ENCODE measurements at regions not wholly inside any gene's neighbourhood (a gene's known extent, or its start where the extent isn't known, plus 50 kb on each side); places are given as distances from the start of the nearest gene placed in this dataset.

DNA sequence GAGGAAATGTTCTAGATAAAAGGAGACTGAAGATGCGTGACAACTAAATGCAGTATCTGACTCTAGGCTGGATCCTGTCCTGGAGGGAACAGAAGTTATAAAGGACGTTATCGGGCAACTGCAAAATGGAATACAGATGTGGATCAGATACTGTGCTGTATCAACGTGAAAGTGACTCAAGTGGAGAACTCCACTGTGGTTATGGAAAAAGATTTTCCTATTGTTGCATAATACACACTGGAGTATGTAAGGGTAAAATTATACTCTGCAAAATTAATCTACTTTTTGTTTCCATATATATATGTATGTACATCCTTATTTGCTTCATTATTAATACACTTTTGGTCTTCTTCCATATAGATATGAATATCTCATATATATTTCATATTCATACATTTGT, 654.0 kb downstream of the QKI start:
- Mint-ChIP-seq H3K4me1 (ENCODE audit: low read depth) (no peaks in the 10 kb centered on the region), H3K9me3 (no peaks in the 10 kb centered on the region), H3K27ac (no peak overlapping the region), H3K36me3 (ENCODE audit: low read depth) (no peaks in the 10 kb centered on the region), H3K4me3 (no peak overlapping the region), H3K27me3 (no peaks in the 10 kb centered on the region)
- ChIA-PET POLR2A (no interaction called here), CTCF (no interaction called here)
- H3K4me3 ChIP-seq (ENCODE audit: low read length), result no peak overlapping the region
- no peak for DNase-seq
- no peaks in the 10 kb centered on the region for H3K36me3 ChIP-seq (ENCODE audit: insufficient read depth, low read length)
- no peak overlapping the region for H3K27ac ChIP-seq (ENCODE audit: low read depth in 1 of 2, low read length in 2 of 2)
- no peaks in the 10 kb centered on the region for H3K27me3 ChIP-seq (ENCODE audit: control insufficient read depth in 1 of 2, insufficient read depth in 2 of 2, low read length in 2 of 2)
- H3K9me3 ChIP-seq (ENCODE audit: control insufficient read depth in 1 of 2, insufficient read depth in 1 of 2, low read length in 2 of 2), result peaks cover 0 to 4% of the 10 kb centered on the region in 2 experiments
- ATAC-seq (ENCODE audit: poor library complexity), result no peak
- TF ChIP-seq, protein P1, sequence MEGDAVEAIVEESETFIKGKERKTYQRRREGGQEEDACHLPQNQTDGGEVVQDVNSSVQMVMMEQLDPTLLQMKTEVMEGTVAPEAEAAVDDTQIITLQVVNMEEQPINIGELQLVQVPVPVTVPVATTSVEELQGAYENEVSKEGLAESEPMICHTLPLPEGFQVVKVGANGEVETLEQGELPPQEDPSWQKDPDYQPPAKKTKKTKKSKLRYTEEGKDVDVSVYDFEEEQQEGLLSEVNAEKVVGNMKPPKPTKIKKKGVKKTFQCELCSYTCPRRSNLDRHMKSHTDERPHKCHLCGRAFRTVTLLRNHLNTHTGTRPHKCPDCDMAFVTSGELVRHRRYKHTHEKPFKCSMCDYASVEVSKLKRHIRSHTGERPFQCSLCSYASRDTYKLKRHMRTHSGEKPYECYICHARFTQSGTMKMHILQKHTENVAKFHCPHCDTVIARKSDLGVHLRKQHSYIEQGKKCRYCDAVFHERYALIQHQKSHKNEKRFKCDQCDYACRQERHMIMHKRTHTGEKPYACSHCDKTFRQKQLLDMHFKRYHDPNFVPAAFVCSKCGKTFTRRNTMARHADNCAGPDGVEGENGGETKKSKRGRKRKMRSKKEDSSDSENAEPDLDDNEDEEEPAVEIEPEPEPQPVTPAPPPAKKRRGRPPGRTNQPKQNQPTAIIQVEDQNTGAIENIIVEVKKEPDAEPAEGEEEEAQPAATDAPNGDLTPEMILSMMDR (IDR thresholded peaks at IDR 0.05), result no peak
- intact Hi-C loops (cut with DNase I, micrococcal nuclease), result no loop called here
- H3K4me1 ChIP-seq (ENCODE audit: insufficient read depth, low read length), result no peaks in the 10 kb centered on the region

DNA sequence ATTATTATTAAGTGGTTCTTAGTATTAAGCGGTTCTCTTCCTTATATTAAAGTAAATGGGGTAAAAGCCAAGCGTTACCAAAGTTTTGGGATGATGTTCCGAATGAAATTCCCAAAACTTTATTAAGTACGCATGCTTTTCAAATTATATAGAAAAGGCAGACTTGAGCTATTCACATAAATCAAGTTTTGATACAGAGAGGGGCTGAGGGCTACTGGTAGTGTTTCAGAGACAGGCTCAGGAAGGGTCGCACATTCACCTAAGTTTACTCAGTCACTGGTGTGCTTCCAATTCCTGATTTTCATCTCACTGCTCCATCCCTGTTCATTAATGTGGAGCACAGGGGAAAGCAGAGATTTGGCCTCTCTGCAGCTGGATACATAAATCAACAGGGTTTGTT, 652.2 kb downstream of the QKI start:
- no peak overlapping the region for H3K27ac Mint-ChIP-seq
- ATAC-seq (ENCODE audit: poor library complexity) (no peak), DNase-seq (no peak)
- CTCF ChIA-PET, result no interaction called here
- no peak overlapping the region for H3K4me3 ChIP-seq (ENCODE audit: low read length)
- H3K36me3 ChIP-seq (ENCODE audit: insufficient read depth, low read length), result no peaks in the 10 kb centered on the region
- peaks cover 0 to 4% of the 10 kb centered on the region in 2 experiments for H3K9me3 ChIP-seq (ENCODE audit: control insufficient read depth in 1 of 2, insufficient read depth in 1 of 2, low read length in 2 of 2)
- intact Hi-C loops (cut with DNase I, micrococcal nuclease), result no loop called here
- H3K27ac ChIP-seq (ENCODE audit: low read depth in 1 of 2, low read length in 2 of 2), result no peak overlapping the region
- H3K9me3 Mint-ChIP-seq, result no peaks in the 10 kb centered on the region
- peaks cover 1% of the 10 kb centered on the region for H3K27me3 Mint-ChIP-seq
- no peaks in the 10 kb centered on the region for H3K36me3 Mint-ChIP-seq (ENCODE audit: low read depth)
- H3K4me3 Mint-ChIP-seq, result no peak overlapping the region
- H3K4me1 ChIP-seq (ENCODE audit: insufficient read depth, low read length), result no peaks in the 10 kb centered on the region
- H3K4me1 Mint-ChIP-seq (ENCODE audit: low read depth), result no peaks in the 10 kb centered on the region
- POLR2A ChIA-PET, result no interaction called here
- no peaks in the 10 kb centered on the region for H3K27me3 ChIP-seq (ENCODE audit: control insufficient read depth in 1 of 2, insufficient read depth in 2 of 2, low read length in 2 of 2)
- TF ChIP-seq, protein P1 (IDR thresholded peaks at IDR 0.05), result no peak

DNA sequence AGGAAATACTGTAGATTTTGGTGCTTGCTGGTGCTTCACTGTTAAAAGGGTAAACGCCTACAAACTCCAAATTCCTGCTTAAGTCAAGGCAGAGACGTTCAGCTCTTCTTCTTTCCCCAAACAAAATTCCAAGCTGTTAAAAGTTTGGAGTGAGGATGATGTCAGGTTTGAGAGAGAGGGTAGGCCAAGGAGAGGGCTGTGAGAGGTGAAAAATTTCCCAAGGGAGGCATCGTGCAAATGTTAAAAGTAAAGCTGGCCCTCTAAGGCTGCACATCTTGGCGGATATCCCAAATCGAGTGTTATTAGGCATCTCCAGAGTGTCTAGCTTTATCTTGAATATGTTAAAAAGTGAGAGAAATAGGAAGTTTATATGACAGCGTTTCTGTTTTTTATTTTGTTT, 651.8 kb downstream of the QKI start:
- no peaks in the 10 kb centered on the region for H3K36me3 Mint-ChIP-seq (ENCODE audit: low read depth)
- intact Hi-C loops (cut with DNase I, micrococcal nuclease), result no loop called here
- H3K9me3 Mint-ChIP-seq, result no peaks in the 10 kb centered on the region
- DNase-seq (no peak), ATAC-seq (ENCODE audit: poor library complexity) (no peak)
- H3K4me1 Mint-ChIP-seq (ENCODE audit: low read depth), result no peaks in the 10 kb centered on the region
- ChIA-PET CTCF (no interaction called here), POLR2A (no interaction called here)
- Histone ChIP-seq H3K36me3 (ENCODE audit: insufficient read depth, low read length) (no peaks in the 10 kb centered on the region), H3K27me3 (ENCODE audit: control insufficient read depth in 1 of 2, insufficient read depth in 2 of 2, low read length in 2 of 2) (no peaks in the 10 kb centered on the region), H3K4me1 (ENCODE audit: insufficient read depth, low read length) (no peaks in the 10 kb centered on the region), H3K9me3 (ENCODE audit: control insufficient read depth in 1 of 2, insufficient read depth in 1 of 2, low read length in 2 of 2) (peaks cover 0 to 4% of the 10 kb centered on the region in 2 experiments), H3K27ac (ENCODE audit: low read depth in 1 of 2, low read length in 2 of 2) (no peak overlapping the region), H3K4me3 (ENCODE audit: low read length) (no peak overlapping the region)
- no peak overlapping the region for H3K27ac Mint-ChIP-seq
- H3K4me3 Mint-ChIP-seq, result no peak overlapping the region
- peaks cover 5% of the 10 kb centered on the region for H3K27me3 Mint-ChIP-seq
- TF ChIP-seq, protein P1 (IDR thresholded peaks at IDR 0.05), result no peak

All from CD4-positive, alpha-beta T cell (primary cell).